ENCODE measurements at regions not wholly inside any gene's neighbourhood (a gene's known extent, or its start where the extent isn't known, plus 50 kb on each side); places are given as distances from the start of the nearest gene placed in this dataset.

DNA sequence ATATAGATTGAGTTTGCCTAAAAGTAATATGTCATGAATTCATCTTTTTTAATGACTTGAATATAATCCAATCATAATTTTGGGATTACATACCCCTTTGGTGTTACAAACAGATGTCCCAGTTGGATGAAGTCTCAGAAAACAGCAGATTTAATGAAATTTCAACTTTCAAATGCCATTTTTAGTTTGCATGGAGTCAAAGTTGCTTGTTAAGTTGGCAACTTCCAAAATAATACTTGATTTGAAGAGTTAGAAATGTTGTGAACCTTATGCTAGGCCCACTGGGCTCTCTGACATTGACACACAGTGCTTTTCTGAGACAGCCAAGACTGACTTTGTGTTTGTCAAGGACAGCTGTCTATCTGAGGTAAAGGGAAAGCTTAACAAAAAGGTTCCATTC is 248.1 kb downstream of the KIF20B start:
- no peaks in the 10 kb centered on the region for H4K20me1 ChIP-seq (ENCODE audit: insufficient read depth, low read length)
- no peaks in the 10 kb centered on the region for H3K9me3 ChIP-seq (ENCODE audit: low read depth, low read length)
- no peak overlapping the region for H2AFZ ChIP-seq (ENCODE audit: low read length)
- peaks cover 5% of the 10 kb centered on the region for H3K27me3 ChIP-seq (ENCODE audit: insufficient read depth, low read length)
- H3K36me3 ChIP-seq (ENCODE audit: insufficient read depth, low read length), result no peaks in the 10 kb centered on the region
- no peaks in the 10 kb centered on the region for H3K4me1 ChIP-seq (ENCODE audit: insufficient read depth, low read length)
- H3K79me2 ChIP-seq (ENCODE audit: insufficient read depth, low read length), result no peaks in the 10 kb centered on the region
- TF ChIP-seq, protein P1, sequence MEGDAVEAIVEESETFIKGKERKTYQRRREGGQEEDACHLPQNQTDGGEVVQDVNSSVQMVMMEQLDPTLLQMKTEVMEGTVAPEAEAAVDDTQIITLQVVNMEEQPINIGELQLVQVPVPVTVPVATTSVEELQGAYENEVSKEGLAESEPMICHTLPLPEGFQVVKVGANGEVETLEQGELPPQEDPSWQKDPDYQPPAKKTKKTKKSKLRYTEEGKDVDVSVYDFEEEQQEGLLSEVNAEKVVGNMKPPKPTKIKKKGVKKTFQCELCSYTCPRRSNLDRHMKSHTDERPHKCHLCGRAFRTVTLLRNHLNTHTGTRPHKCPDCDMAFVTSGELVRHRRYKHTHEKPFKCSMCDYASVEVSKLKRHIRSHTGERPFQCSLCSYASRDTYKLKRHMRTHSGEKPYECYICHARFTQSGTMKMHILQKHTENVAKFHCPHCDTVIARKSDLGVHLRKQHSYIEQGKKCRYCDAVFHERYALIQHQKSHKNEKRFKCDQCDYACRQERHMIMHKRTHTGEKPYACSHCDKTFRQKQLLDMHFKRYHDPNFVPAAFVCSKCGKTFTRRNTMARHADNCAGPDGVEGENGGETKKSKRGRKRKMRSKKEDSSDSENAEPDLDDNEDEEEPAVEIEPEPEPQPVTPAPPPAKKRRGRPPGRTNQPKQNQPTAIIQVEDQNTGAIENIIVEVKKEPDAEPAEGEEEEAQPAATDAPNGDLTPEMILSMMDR (IDR thresholded peaks at IDR 0.05; ENCODE audit: extremely low read depth, low read depth, low read length), result no peak
- H3K4me2 ChIP-seq (ENCODE audit: insufficient read depth, low read length), result no peak overlapping the region
- DNase-seq (ENCODE audit: insufficient read length, low spot score, missing footprints), result no peak
- H3K27ac ChIP-seq (ENCODE audit: low read depth, low read length), result no peak overlapping the region
- no peak overlapping the region for H3K4me3 ChIP-seq (ENCODE audit: insufficient read depth, low read length)

DNA sequence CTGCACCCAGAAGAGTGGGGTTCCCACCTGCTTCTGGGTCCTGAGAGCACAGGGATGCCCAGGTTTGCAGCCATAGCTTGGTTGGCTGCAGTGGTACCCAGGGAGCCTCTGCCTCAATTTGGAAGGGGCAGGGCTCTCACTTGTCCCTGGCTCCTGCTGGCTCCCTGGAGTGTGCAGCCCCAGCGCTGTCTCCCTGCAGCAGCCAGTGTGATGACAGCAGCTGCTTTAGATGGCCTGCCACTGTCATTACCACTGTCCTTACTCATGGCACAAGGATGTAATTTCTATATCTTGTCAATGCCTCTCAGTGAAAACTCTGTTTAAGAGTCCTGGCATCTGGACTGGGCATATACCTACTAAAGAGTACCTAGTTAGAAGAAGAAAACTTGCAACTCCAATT is 250.9 kb downstream of the KIF20B start:
- Histone ChIP-seq H3K27me3 (ENCODE audit: insufficient read depth, low read length) (peaks cover 5% of the 10 kb centered on the region), H3K27ac (ENCODE audit: low read depth, low read length) (no peak overlapping the region), H3K4me2 (ENCODE audit: insufficient read depth, low read length) (no peak overlapping the region), H3K4me1 (ENCODE audit: insufficient read depth, low read length) (no peaks in the 10 kb centered on the region), H3K79me2 (ENCODE audit: insufficient read depth, low read length) (no peaks in the 10 kb centered on the region), H4K20me1 (ENCODE audit: insufficient read depth, low read length) (no peaks in the 10 kb centered on the region), H3K36me3 (ENCODE audit: insufficient read depth, low read length) (no peaks in the 10 kb centered on the region), H2AFZ (ENCODE audit: low read length) (no peak overlapping the region), H3K9me3 (ENCODE audit: low read depth, low read length) (no peaks in the 10 kb centered on the region), H3K4me3 (ENCODE audit: insufficient read depth, low read length) (no peak overlapping the region)
- TF ChIP-seq, protein P1 (IDR thresholded peaks at IDR 0.05; ENCODE audit: extremely low read depth, low read depth, low read length), result no peak
- no peak for DNase-seq (ENCODE audit: insufficient read length, low spot score, missing footprints)

DNA sequence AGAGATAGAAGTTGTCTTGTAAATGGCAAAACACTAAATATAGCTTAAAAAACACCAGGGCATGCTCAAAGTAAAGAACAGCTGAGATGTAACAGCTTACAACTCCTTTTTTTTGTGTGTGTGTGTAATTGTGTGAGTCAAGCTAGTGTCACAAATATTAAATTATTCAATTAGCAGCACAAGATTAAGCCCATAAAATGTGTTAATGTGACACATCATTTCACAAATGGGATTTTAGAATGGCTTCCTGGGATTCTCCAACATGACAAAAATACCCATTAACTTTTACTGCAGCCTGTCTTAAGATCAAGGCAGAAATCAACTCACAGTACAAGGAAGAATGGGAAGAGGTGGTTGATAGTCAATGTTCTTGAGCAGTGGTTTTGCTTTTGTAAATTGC is 251.4 kb downstream of the KIF20B start:
- H3K9me3 ChIP-seq (ENCODE audit: low read depth, low read length), result no peaks in the 10 kb centered on the region

DNA sequence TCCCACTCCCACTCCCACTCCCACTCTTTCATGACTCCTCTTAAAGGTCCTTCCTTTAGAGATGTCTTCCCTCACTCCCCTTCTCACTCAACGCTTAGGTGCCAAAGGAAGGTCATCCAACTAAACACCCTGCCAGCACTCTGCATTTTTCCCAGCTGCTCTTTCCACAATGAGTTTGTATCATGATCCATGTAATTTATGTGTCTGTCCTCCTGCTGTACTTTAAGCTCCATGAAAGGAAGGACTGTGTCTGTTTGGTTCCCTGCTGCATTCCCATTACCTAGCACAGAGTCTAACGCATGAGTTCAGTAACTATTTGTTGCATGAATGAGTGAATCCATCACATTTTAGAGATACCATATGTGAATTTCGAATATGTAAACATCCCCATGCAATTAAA is 252.7 kb downstream of the KIF20B start:
- Histone ChIP-seq H3K27ac (ENCODE audit: low read depth, low read length) (no peak overlapping the region), H3K27me3 (ENCODE audit: insufficient read depth, low read length) (peaks cover 5% of the 10 kb centered on the region), H3K4me2 (ENCODE audit: insufficient read depth, low read length) (no peak overlapping the region), H3K4me1 (ENCODE audit: insufficient read depth, low read length) (no peaks in the 10 kb centered on the region), H4K20me1 (ENCODE audit: insufficient read depth, low read length) (no peaks in the 10 kb centered on the region), H2AFZ (ENCODE audit: low read length) (no peak overlapping the region), H3K4me3 (ENCODE audit: insufficient read depth, low read length) (no peak overlapping the region), H3K9me3 (ENCODE audit: low read depth, low read length) (no peaks in the 10 kb centered on the region), H3K36me3 (ENCODE audit: insufficient read depth, low read length) (no peaks in the 10 kb centered on the region), H3K79me2 (ENCODE audit: insufficient read depth, low read length) (no peaks in the 10 kb centered on the region)
- TF ChIP-seq, protein P1 (IDR thresholded peaks at IDR 0.05; ENCODE audit: extremely low read depth, low read depth, low read length), result no peak
- no peak for DNase-seq (ENCODE audit: insufficient read length, low spot score, missing footprints)

More for the DNA sequence above, 251.4 kb downstream of the KIF20B start:
- H3K4me1 ChIP-seq (ENCODE audit: insufficient read depth, low read length), result no peaks in the 10 kb centered on the region
- TF ChIP-seq, protein P1 (IDR thresholded peaks at IDR 0.05; ENCODE audit: extremely low read depth, low read depth, low read length), result no peak
- no peaks in the 10 kb centered on the region for H4K20me1 ChIP-seq (ENCODE audit: insufficient read depth, low read length)
- no peaks in the 10 kb centered on the region for H3K36me3 ChIP-seq (ENCODE audit: insufficient read depth, low read length)
- H2AFZ ChIP-seq (ENCODE audit: low read length), result no peak overlapping the region
- no peaks in the 10 kb centered on the region for H3K79me2 ChIP-seq (ENCODE audit: insufficient read depth, low read length)
- no peak overlapping the region for H3K4me2 ChIP-seq (ENCODE audit: insufficient read depth, low read length)
- DNase-seq (ENCODE audit: insufficient read length, low spot score, missing footprints), result no peak
- H3K4me3 ChIP-seq (ENCODE audit: insufficient read depth, low read length), result no peak overlapping the region
- no peak overlapping the region for H3K27ac ChIP-seq (ENCODE audit: low read depth, low read length)
- H3K27me3 ChIP-seq (ENCODE audit: insufficient read depth, low read length), result peaks cover 5% of the 10 kb centered on the region
